ENCODE measurements at regions not wholly inside any gene's neighbourhood (a gene's known extent, or its start where the extent isn't known, plus 50 kb on each side); places are given as distances from the start of the nearest gene placed in this dataset.

DNA sequence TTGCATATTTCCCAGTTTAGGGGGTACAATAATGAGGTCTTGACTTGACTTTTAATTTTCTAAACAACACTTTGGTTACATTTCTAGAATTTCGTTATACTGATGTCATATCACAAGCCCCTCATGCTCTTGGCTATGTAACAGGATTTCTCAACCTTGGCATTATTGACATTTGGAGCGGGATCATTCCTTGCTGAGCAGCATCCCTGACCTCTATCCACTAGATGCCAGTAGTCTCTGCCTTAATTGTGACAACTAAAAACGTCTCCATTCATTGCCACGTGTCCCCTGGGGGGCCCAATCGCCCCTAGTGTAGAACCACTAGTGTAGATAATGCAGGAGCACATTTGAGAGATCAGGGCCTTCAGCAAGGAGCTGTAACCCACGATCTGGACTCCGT is 234.2 kb upstream of the MID1 start:
- no peak for TF ChIP-seq POLR2A (IDR thresholded peaks at IDR 0.05)
- TF ChIP-seq, protein P1, sequence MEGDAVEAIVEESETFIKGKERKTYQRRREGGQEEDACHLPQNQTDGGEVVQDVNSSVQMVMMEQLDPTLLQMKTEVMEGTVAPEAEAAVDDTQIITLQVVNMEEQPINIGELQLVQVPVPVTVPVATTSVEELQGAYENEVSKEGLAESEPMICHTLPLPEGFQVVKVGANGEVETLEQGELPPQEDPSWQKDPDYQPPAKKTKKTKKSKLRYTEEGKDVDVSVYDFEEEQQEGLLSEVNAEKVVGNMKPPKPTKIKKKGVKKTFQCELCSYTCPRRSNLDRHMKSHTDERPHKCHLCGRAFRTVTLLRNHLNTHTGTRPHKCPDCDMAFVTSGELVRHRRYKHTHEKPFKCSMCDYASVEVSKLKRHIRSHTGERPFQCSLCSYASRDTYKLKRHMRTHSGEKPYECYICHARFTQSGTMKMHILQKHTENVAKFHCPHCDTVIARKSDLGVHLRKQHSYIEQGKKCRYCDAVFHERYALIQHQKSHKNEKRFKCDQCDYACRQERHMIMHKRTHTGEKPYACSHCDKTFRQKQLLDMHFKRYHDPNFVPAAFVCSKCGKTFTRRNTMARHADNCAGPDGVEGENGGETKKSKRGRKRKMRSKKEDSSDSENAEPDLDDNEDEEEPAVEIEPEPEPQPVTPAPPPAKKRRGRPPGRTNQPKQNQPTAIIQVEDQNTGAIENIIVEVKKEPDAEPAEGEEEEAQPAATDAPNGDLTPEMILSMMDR (IDR thresholded peaks at IDR 0.05) = no peak
- TF ChIP-seq EP300 (IDR thresholded peaks at IDR 0.05) = no peak
- no peak for TF ChIP-seq POLR2AphosphoS5 (IDR thresholded peaks at IDR 0.05)

All from gastroesophageal sphincter (tissue), 3 donors.